ENCODE measurements at regions not wholly inside any gene's neighbourhood (a gene's known extent, or its start where the extent isn't known, plus 50 kb on each side); places are given as distances from the start of the nearest gene placed in this dataset.

DNA sequence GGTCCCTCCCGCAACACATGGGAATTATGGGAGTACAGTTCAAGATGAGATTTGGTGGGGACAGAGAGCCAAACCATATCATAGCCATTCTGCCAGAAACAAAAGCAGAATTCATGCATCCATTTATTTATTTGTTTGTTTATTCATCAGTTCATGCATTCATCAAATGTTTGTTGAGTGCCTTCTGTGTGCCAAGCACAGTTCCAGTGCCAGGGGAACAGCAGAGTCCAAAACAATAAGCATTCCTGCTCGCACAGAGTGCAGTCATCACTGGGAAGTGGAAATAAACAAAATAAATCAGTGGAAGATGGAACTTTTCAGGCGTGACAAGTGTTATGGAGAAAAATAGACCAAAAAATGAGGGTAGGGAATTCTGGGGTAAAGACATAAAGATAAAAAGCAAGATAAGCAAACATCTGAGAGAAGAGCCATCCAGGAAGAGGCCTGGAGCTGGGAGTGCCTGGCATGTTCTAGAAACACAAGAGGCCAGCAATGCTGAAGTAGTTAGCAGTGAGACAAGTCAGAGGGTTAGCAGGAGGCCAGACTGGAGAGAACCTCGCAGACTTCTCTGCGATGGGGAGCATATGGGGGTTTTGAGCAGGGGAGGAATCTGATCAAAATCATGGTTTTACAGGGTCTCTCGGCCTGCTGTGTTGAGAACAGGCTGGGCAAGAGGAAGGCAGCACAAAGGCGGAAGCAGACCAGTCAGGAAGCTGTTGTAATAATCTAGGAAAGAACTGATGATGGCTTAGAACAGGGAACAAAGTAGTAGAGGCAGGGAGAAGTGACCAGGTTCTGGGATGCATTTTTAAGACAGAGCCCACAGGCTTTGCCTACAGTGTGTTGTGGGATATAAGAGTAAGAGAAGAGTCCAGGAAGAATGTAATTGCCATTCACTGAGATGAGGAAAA, 113.2 kb downstream of the GLUL start:
- H3K4me3 ChIP-seq, result no peak overlapping the region
- no peaks in the 10 kb centered on the region for H3K27me3 ChIP-seq (replicated peaks; ENCODE audit: insufficient read depth)
- H3K36me3 ChIP-seq, result no peaks in the 10 kb centered on the region
- TF ChIP-seq, protein P1, sequence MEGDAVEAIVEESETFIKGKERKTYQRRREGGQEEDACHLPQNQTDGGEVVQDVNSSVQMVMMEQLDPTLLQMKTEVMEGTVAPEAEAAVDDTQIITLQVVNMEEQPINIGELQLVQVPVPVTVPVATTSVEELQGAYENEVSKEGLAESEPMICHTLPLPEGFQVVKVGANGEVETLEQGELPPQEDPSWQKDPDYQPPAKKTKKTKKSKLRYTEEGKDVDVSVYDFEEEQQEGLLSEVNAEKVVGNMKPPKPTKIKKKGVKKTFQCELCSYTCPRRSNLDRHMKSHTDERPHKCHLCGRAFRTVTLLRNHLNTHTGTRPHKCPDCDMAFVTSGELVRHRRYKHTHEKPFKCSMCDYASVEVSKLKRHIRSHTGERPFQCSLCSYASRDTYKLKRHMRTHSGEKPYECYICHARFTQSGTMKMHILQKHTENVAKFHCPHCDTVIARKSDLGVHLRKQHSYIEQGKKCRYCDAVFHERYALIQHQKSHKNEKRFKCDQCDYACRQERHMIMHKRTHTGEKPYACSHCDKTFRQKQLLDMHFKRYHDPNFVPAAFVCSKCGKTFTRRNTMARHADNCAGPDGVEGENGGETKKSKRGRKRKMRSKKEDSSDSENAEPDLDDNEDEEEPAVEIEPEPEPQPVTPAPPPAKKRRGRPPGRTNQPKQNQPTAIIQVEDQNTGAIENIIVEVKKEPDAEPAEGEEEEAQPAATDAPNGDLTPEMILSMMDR (IDR thresholded peaks at IDR 0.05), result no peak
- ATAC-seq (ENCODE audit: insufficient number of reproducible peaks, low FRiP score, low read depth), result no peak
- H3K27ac ChIP-seq, result no peak overlapping the region
- no peak for DNase-seq (ENCODE audit: low spot score)
- H3K9me3 ChIP-seq, result no peaks in the 10 kb centered on the region
- no peaks in the 10 kb centered on the region for H3K4me1 ChIP-seq (ENCODE audit: control insufficient read depth in 1 of 2, low read depth in 2 of 2)

DNA sequence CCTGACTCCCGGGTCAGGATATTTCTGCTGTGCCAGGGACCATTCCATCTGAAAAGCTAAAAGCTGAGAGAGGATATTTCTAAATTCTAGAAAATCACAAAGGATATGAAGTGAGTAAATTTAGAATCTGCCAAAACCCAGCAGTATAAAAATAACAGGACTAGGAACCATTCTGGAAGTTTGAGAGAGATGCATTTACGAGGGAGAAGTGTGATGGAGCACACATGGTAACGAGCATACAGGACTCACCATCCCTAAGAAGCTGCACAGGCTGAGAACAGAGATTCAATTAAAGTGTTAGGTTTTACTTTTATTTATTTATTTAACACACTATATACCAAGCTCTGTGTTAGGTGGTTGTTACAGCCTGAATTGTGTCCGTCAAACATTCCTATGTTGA, 116.3 kb downstream of the GLUL start:
- Histone ChIP-seq H3K4me3 (no peak overlapping the region), H3K27me3 (replicated peaks; ENCODE audit: insufficient read depth) (no peaks in the 10 kb centered on the region), H3K9me3 (no peaks in the 10 kb centered on the region), H3K27ac (no peak overlapping the region), H3K36me3 (no peaks in the 10 kb centered on the region), H3K4me1 (ENCODE audit: control insufficient read depth in 1 of 2, low read depth in 2 of 2) (no peaks in the 10 kb centered on the region)
- TF ChIP-seq, protein P1 (IDR thresholded peaks at IDR 0.05), result no peak
- DNase-seq (ENCODE audit: low spot score), result no peak
- no peak for ATAC-seq (ENCODE audit: insufficient number of reproducible peaks, low FRiP score, low read depth)

DNA sequence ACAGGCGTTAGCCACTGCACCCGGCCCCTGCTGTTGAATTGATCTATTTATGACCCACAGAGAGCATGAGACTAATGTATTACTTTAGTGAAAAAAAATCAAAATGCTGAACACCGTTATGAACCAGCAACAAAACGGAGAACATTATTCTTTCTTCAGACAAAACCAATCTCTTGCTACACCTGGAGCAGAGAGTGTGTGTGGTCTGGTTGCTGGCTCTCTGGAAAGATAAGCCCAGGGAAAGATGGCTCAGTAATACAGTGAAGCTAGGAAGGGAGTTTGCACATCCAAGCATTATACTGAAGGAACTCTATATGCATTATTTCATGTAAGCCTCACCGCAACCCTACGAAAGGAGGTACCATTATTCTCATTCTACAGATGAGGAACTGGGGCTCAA, 117.0 kb downstream of the GLUL start:
- TF ChIP-seq, protein P1 (IDR thresholded peaks at IDR 0.05), result no peak
- no peak for ATAC-seq (ENCODE audit: insufficient number of reproducible peaks, low FRiP score, low read depth)
- no peaks in the 10 kb centered on the region for H3K36me3 ChIP-seq
- H3K4me3 ChIP-seq, result no peak overlapping the region
- DNase-seq (ENCODE audit: low spot score), result no peak
- no peak overlapping the region for H3K27ac ChIP-seq
- H3K27me3 ChIP-seq (replicated peaks; ENCODE audit: insufficient read depth), result no peaks in the 10 kb centered on the region
- no peaks in the 10 kb centered on the region for H3K9me3 ChIP-seq
- no peaks in the 10 kb centered on the region for H3K4me1 ChIP-seq (ENCODE audit: control insufficient read depth in 1 of 2, low read depth in 2 of 2)

DNA sequence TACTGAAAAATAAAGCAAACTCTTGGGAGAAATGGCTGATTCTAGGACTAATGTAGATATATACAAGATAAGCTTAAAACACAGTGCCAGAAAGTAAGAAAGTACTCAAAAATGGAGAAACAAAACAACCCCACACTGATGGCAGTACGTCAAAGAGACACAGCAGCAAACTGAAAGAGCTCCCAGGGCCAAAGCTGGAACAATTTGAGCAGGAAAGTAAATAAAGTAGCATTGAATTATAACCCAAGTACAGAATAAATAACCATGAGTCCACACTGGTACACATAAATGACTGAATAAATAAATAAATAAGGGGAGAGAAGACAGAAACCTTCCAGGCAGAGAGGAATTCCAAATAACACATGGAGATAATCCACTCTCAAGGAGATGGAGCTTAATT, 120.9 kb downstream of the GLUL start:
- Histone ChIP-seq H3K36me3 (no peaks in the 10 kb centered on the region), H3K27ac (no peak overlapping the region), H3K9me3 (no peaks in the 10 kb centered on the region), H3K4me1 (ENCODE audit: control insufficient read depth in 1 of 2, low read depth in 2 of 2) (no peaks in the 10 kb centered on the region), H3K27me3 (replicated peaks; ENCODE audit: insufficient read depth) (no peaks in the 10 kb centered on the region), H3K4me3 (no peak overlapping the region)
- TF ChIP-seq, protein P1 (IDR thresholded peaks at IDR 0.05), result no peak
- DNase-seq (ENCODE audit: low spot score) (no peak), ATAC-seq (ENCODE audit: insufficient number of reproducible peaks, low FRiP score, low read depth) (no peak)

DNA sequence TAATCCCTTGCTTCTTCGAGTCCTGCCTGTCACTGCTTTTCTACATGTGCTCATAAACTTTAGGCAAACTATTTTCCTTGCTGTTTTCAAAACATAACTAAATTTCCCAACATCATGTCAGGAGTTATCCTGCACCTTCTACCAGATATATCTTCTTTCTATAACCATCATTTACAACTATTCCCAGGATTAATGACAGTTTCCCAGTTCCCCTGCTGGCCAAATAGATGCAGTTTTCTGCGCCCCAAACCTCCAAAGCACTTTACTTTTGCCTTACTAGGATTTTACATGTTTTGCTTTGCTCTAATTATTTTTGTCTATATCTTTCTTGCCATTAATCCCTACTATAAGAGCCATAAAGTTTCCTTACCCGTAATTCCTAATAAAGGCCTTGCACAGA, 122.5 kb downstream of the GLUL start:
- ATAC-seq (ENCODE audit: insufficient number of reproducible peaks, low FRiP score, low read depth) (no peak), DNase-seq (ENCODE audit: low spot score) (no peak)
- Histone ChIP-seq H3K27me3 (replicated peaks; ENCODE audit: insufficient read depth) (no peaks in the 10 kb centered on the region), H3K36me3 (no peaks in the 10 kb centered on the region), H3K9me3 (no peaks in the 10 kb centered on the region), H3K4me3 (no peak overlapping the region), H3K4me1 (ENCODE audit: control insufficient read depth in 1 of 2, low read depth in 2 of 2) (no peaks in the 10 kb centered on the region), H3K27ac (no peak overlapping the region)
- TF ChIP-seq, protein P1 (IDR thresholded peaks at IDR 0.05), result no peak
